H1 (cell line): ENCODE measurements at regions not wholly inside any gene's neighbourhood (a gene's known extent, or its start where the extent isn't known, plus 50 kb on each side); places are given as distances from the start of the nearest gene placed in this dataset.

Experiments used
- CTCF ChIA-PET: fragments of 300-600 bp; sonication (Branson Sonifier 250); formaldehyde crosslinking; loops from one replicate; lab custom pipeline; 2021; ENCODE audit not compliant: partially characterized antibody; lab: Charles Lee
- POLR2A ChIA-PET: fragments of 300-600 bp; sonication (Branson Sonifier 250); formaldehyde crosslinking; loops from one replicate; lab custom pipeline; 2021; ENCODE audit warnings: inconsistent platforms; ENCODE audit not compliant: partially characterized antibody; lab: Charles Lee
- DNase-seq, 2 experiments: peaks; one replicate each; pipeline versions ENCODE4 v3.0.0 to v3.0.0-alpha.2; 2010 to 2022; ENCODE audit warnings: low spot score in 2 of 2, low read depth in 1 of 2, mixed read lengths in 1 of 2
- FAIRE-seq: peaks from 2 replicates; lab custom pipeline; 2011; peaks lifted over from hg19 to GRCh38; lab: Jason Lieb, UNC
- H2AFZ ChIP-seq: 2 replicates; pipeline ENCODE4 v1.8.1; 2012; ENCODE audit warnings: low read length, inconsistent platforms
- H2AK5ac ChIP-seq: 2 replicates; pipeline ENCODE4 v1.6.1; 2013; ENCODE audit warnings: low read depth, low read length
- H2BK120ac ChIP-seq: replicated peaks from 2 replicates; pipeline ENCODE3; 2013; ENCODE audit warnings: low read depth, low read length, inconsistent platforms
- H2BK12ac ChIP-seq: 2 replicates; pipeline ENCODE4 v1.6.1; 2013; ENCODE audit warnings: low read depth, low read length
- H2BK15ac ChIP-seq: 2 replicates; pipeline ENCODE4 v1.6.1; 2013; ENCODE audit warnings: low read length
- H2BK20ac ChIP-seq: 2 replicates; pipeline ENCODE4 v1.6.1; 2013; ENCODE audit warnings: low read length
- H2BK5ac ChIP-seq: 2 replicates; pipeline ENCODE4 v1.6.1; 2013; ENCODE audit warnings: low read depth, low read length
- H3K14ac ChIP-seq: 2 replicates; pipeline ENCODE4 v1.6.1; 2013; ENCODE audit warnings: inconsistent platforms; ENCODE audit not compliant: insufficient read length
- H3K18ac ChIP-seq: 2 replicates; pipeline ENCODE4 v1.6.1; 2013; ENCODE audit warnings: low read length; ENCODE audit errors: extremely low read depth
- H3K23ac ChIP-seq: 2 replicates; pipeline ENCODE4 v1.6.1; 2013; ENCODE audit warnings: inconsistent platforms; ENCODE audit not compliant: insufficient read length
- H3K23me2 ChIP-seq: 2 replicates; pipeline ENCODE4 v1.6.1; 2013; ENCODE audit warnings: low read depth, low read length
- H3K27ac ChIP-seq: 2 replicates; pipeline ENCODE4 v1.6.1; 2011; ENCODE audit warnings: low read depth, low read length, inconsistent platforms
- H3K27me3 ChIP-seq, 4 experiments: replicated peaks in 1 of 4; 1 replicate in 1 of 4; 2 replicates in 3 of 4; pipeline versions ENCODE4 v1.6.1 to v1.8.1; 2011 to 2013; ENCODE audit warnings: low read length in 3 of 4, mild to moderate bottlenecking in 3 of 4, inconsistent platforms in 2 of 4, mixed read lengths in 2 of 4, moderate library complexity in 1 of 4; ENCODE audit not compliant: control insufficient read depth in 3 of 4, insufficient read depth in 3 of 4; ENCODE audit errors: extremely low read depth in 1 of 4
- H3K36me3 ChIP-seq, 4 experiments: 2 replicates each; pipeline versions ENCODE4 v1.6.1 to v1.8.1; 2011 to 2013; ENCODE audit warnings: mild to moderate bottlenecking in 4 of 4, low read length in 3 of 4, moderate library complexity in 2 of 4, control low read depth in 1 of 4, inconsistent platforms in 1 of 4; ENCODE audit not compliant: insufficient read depth in 4 of 4, control insufficient read depth in 2 of 4
- H3K4ac ChIP-seq: replicated peaks from 2 replicates; pipeline ENCODE3; 2013; ENCODE audit warnings: low read length, low read depth, mixed read lengths, inconsistent platforms; ENCODE audit not compliant: insufficient read length
- H3K4me1 ChIP-seq, 4 experiments: replicated peaks in 1 of 4; 1 replicate in 1 of 4; 2 replicates in 3 of 4; pipeline versions ENCODE4 v1.6.1 to v1.8.1; 2011 to 2013; ENCODE audit warnings: low read length in 3 of 4, inconsistent platforms in 2 of 4, mixed read lengths in 1 of 4; ENCODE audit not compliant: insufficient read depth in 4 of 4, control insufficient read depth in 3 of 4
- H3K4me2 ChIP-seq, 2 experiments: 2 replicates each; pipeline versions ENCODE4 v1.6.1 to v1.8.1; 2011 to 2013; ENCODE audit warnings: low read depth in 2 of 2, low read length in 2 of 2, control low read depth in 1 of 2, inconsistent platforms in 1 of 2, mild to moderate bottlenecking in 1 of 2; ENCODE audit not compliant: insufficient read depth in 1 of 2
- H3K4me3 ChIP-seq, 4 experiments: fragments of 200-600, 300-600 bp in 1 of 4; sonication (generic), shearing (Covaris generic), sonication (Bioruptor Twin) in 1 of 4; 2 replicates each; pipeline versions ENCODE4 v1.5.1 to v1.8.1; 2011 to 2016; ENCODE audit warnings: low read length in 4 of 4, low read depth in 3 of 4, control low read depth in 2 of 4, inconsistent platforms in 2 of 4, mild to moderate bottlenecking in 2 of 4, mixed read lengths in 1 of 4, moderate library complexity in 1 of 4; ENCODE audit not compliant: insufficient read depth in 2 of 4; ENCODE audit errors: extremely low read depth in 1 of 4
- H3K56ac ChIP-seq: replicated peaks from 2 replicates; pipeline ENCODE3; 2013; ENCODE audit warnings: low read depth, mild to moderate bottlenecking, mixed read lengths, low read length, inconsistent platforms; ENCODE audit not compliant: insufficient read length
- H3K79me1 ChIP-seq: 2 replicates; pipeline ENCODE4 v1.6.1; 2013; ENCODE audit warnings: low read depth, low read length, control low read depth
- H3K79me2 ChIP-seq, 2 experiments: 2 replicates each; pipeline versions ENCODE4 v1.6.1 to v1.8.1; 2012 to 2013; ENCODE audit warnings: low read length in 2 of 2, mild to moderate bottlenecking in 2 of 2, inconsistent platforms in 1 of 2; ENCODE audit not compliant: insufficient read depth in 2 of 2, control insufficient read depth in 1 of 2
- H3K9ac ChIP-seq, 4 experiments: replicated peaks in 1 of 4; 1 replicate in 1 of 4; 2 replicates in 3 of 4; pipeline versions ENCODE4 v1.6.1 to v1.8.1; 2011 to 2013; ENCODE audit warnings: low read depth in 3 of 4, low read length in 3 of 4, control low read depth in 2 of 4, mild to moderate bottlenecking in 2 of 4, moderate library complexity in 2 of 4, inconsistent platforms in 1 of 4; ENCODE audit errors: extremely low read depth in 1 of 4
- H3K9me3 ChIP-seq, 2 experiments: 2 replicates each; pipeline versions ENCODE4 v1.6.1 to v1.8.1; 2012 to 2013; ENCODE audit warnings: mild to moderate bottlenecking in 2 of 2, moderate library complexity in 2 of 2, control low read depth in 1 of 2, inconsistent platforms in 1 of 2, low read depth in 1 of 2, low read length in 1 of 2, mixed read lengths in 1 of 2; ENCODE audit not compliant: insufficient read depth in 2 of 2
- H4K20me1 ChIP-seq, 2 experiments: replicated peaks in 1 of 2; 2 replicates each; pipeline versions ENCODE3 to v1.8.1; 2011 to 2013; ENCODE audit warnings: inconsistent platforms in 2 of 2, low read length in 2 of 2, mild to moderate bottlenecking in 1 of 2; ENCODE audit not compliant: insufficient read depth in 2 of 2, control insufficient read depth in 1 of 2
- H4K5ac ChIP-seq: 2 replicates; pipeline ENCODE4 v1.6.1; 2013; ENCODE audit warnings: low read length, low read depth, mixed read lengths, inconsistent platforms; ENCODE audit not compliant: insufficient read length
- H4K8ac ChIP-seq: 2 replicates; pipeline ENCODE4 v1.8.0; 2013; ENCODE audit warnings: mild to moderate bottlenecking, moderate library complexity, low read length, inconsistent platforms; ENCODE audit not compliant: insufficient read depth; ENCODE audit errors: extremely low read depth
- H4K91ac ChIP-seq: replicated peaks from 2 replicates; pipeline ENCODE3; 2013; ENCODE audit warnings: low read length, mixed read lengths, inconsistent platforms; ENCODE audit not compliant: insufficient read length
- RAD21 ChIP-seq, 2 experiments: IDR thresholded peaks in 1 of 2; conservative IDR thresholded peaks in 1 of 2; 2 replicates each; pipeline ENCODE4 v1.6.1; 2011; ENCODE audit warnings: low read depth in 2 of 2, low read length in 2 of 2, improper control_type of control experiment in 1 of 2, inconsistent platforms in 1 of 2, mild to moderate bottlenecking in 1 of 2, moderate library complexity in 1 of 2
- SIN3A ChIP-seq, 2 experiments: IDR thresholded peaks in 1 of 2; conservative IDR thresholded peaks in 1 of 2; 2 replicates each; pipeline ENCODE4 v1.6.1; 2011 to 2012; ENCODE audit warnings: low read length in 2 of 2, improper control_type of control experiment in 1 of 2, low read depth in 1 of 2, mild to moderate bottlenecking in 1 of 2
- WGBS, 2 experiments: shearing (Covaris generic) in 1 of 2; methylation state at CpG; one replicate each; pipeline versions ENCODE4 v1.1.6 to v1.1.7; 2013 to 2015; ENCODE audit warnings: low lambda C conversion rate in 2 of 2, mixed read lengths in 2 of 2, inconsistent platforms in 1 of 2, low coverage in 1 of 2, missing lambda C conversion rate in 1 of 2; ENCODE audit not compliant: insufficient replicate concordance in 2 of 2, insufficient coverage in 1 of 2, insufficient read length in 1 of 2; ENCODE audit errors: extremely low coverage in 1 of 2, missing lambda C conversion rate in 1 of 2; 5-methylcytosine and 5-hydroxymethylcytosine counted together

- no peak overlapping the region for H2BK15ac ChIP-seq
- H3K79me1 ChIP-seq, result no peaks in the 10 kb centered on the region; the same call in 1 of the 2 replicates
- H2BK20ac ChIP-seq, result no peak overlapping the region
- peaks cover 7% of the 10 kb centered on the region; the same call in 1 of the 2 replicates for H3K23me2 ChIP-seq
- H3K23ac ChIP-seq, result no peak overlapping the region
- no peaks in the 10 kb centered on the region for H4K20me1 ChIP-seq
- H3K4me2 ChIP-seq, result no peak overlapping the region
- no peak overlapping the region for H2BK120ac ChIP-seq
- no peak overlapping the region for H2BK5ac ChIP-seq
- WGBS, 2 experiments, result 93% methylated on average over 6 of the region's 7 CpGs; no CpG with 5 or more reads in 1 of the 2 experiments
- DNase-seq, result no peak
- H3K18ac ChIP-seq, result no peak overlapping the region
- H3K79me2 ChIP-seq, result no peaks in the 10 kb centered on the region
- no peaks in the 10 kb centered on the region for H3K9me3 ChIP-seq
- ChIA-PET POLR2A (no interaction called here), CTCF (interaction anchor here (1.4 to 1.6 kb wide), 3 partner anchors 51 to 121 kb away, joined by 3 to 5 read pairs (median 4); no protein-coding TSS in a partner anchor)
- H3K4me1 ChIP-seq, result peaks cover 0 to 7% (median 5%) of the 10 kb centered on the region in 4 experiments; a peak in 6 of 7 replicates
- H4K8ac ChIP-seq, result no peak overlapping the region
- no peak overlapping the region for H4K5ac ChIP-seq
- TF ChIP-seq SIN3A (conservative IDR thresholded peaks at IDR 0.05 in 1 of 2, IDR thresholded peaks at IDR 0.05 in 1 of 2; ENCODE audit: low read depth in 1 of 2, low read length in 2 of 2) (no peak), RAD21 (IDR thresholded peaks at IDR 0.05 in 1 of 2, conservative IDR thresholded peaks at IDR 0.05 in 1 of 2; ENCODE audit: low read depth in 2 of 2, low read length in 2 of 2) (no peak)
- no peak overlapping the region for H4K91ac ChIP-seq
- no peak overlapping the region for H2AK5ac ChIP-seq
- H3K9ac ChIP-seq, result no peak overlapping the region
- H3K36me3 ChIP-seq, result no peaks in the 10 kb centered on the region
- no peak overlapping the region for H3K4ac ChIP-seq
- H3K27me3 ChIP-seq, result no peaks in the 10 kb centered on the region
- H3K14ac ChIP-seq, result no peak overlapping the region
- no peak overlapping the region for H2BK12ac ChIP-seq
- no peak overlapping the region for H3K56ac ChIP-seq
- no peak overlapping the region for H3K27ac ChIP-seq
- FAIRE-seq, result no peak
- no peak overlapping the region for H3K4me3 ChIP-seq
- H2AFZ ChIP-seq, result no peak overlapping the region
Observed at GRCh38 chr9:135360617-135361016, 119.0 kb upstream of the PPP1R26 start.
